Fibroblast of the aortic adventitia (primary cell): ENCODE measurements at regions not wholly inside any gene's neighbourhood (a gene's known extent, or its start where the extent isn't known, plus 50 kb on each side); places are given as distances from the start of the nearest gene placed in this dataset.

Experiments used
- DNase-seq: peaks from one replicate; pipeline ENCODE4 v3.0.0-alpha.2; 2010; ENCODE audit warnings: low read depth
- H3K4me3 ChIP-seq: 2 replicates; pipeline ENCODE4 v1.5.1; 2011; ENCODE audit warnings: low read depth, mild to moderate bottlenecking, control low read depth, low read length, moderate library complexity
- TF ChIP-seq, protein P1 (sequence below): IDR thresholded peaks from 2 replicates; pipeline ENCODE4 v1.5.1; 2011; ENCODE audit warnings: mild to moderate bottlenecking, low read length, control low read depth, inconsistent platforms; ENCODE audit not compliant: insufficient read depth

DNA sequence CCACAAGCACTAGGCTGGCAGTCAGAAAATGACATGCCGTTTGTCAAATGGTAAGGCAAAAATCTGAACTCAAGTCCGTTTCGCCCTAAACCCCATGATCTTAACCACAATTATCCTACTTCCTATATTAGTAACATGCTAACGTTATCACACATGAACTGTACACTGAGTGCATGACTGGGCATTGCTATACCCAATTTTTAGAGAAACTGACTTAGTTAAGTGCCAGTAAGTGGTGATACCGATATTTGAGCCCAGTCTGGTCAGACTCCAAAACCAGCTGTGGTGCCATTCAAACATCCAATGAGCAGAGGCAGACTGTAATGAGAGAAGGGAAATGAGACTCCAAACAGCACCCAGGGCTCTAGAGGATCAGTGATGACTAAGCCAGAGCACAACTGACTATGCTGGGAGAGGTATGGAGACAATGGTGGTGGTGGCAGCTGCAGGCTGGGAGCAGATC is 311.7 kb upstream of the PKDCC start:
- peak; percentile 81 for DNase-seq
- TF ChIP-seq, protein P1, sequence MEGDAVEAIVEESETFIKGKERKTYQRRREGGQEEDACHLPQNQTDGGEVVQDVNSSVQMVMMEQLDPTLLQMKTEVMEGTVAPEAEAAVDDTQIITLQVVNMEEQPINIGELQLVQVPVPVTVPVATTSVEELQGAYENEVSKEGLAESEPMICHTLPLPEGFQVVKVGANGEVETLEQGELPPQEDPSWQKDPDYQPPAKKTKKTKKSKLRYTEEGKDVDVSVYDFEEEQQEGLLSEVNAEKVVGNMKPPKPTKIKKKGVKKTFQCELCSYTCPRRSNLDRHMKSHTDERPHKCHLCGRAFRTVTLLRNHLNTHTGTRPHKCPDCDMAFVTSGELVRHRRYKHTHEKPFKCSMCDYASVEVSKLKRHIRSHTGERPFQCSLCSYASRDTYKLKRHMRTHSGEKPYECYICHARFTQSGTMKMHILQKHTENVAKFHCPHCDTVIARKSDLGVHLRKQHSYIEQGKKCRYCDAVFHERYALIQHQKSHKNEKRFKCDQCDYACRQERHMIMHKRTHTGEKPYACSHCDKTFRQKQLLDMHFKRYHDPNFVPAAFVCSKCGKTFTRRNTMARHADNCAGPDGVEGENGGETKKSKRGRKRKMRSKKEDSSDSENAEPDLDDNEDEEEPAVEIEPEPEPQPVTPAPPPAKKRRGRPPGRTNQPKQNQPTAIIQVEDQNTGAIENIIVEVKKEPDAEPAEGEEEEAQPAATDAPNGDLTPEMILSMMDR = no peak
- H3K4me3 ChIP-seq = no peak overlapping the region

GRCh38 chr2:41736586-41736985 is 311.2 kb upstream of the PKDCC start:
- TF ChIP-seq, protein P1 = no peak
- no peak for DNase-seq
- H3K4me3 ChIP-seq = no peak overlapping the region

DNA sequence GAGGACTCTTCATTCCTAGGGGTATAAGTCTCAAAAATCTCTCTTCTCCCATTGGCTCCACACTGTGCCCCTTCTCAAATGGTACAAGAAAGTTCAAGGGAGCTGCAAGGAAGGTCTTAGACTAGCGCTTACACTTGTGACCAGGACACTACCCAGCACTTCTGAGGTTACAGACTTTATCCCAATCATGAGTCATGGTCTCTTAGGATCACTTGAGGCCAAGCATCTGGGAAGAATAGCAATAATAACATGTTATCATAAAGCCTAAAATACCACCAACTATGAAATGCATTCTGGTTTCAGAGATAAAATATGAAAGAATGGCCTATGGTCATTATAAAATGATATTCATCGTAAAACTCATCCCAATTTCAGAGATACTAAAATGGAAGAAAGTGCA is 309.9 kb upstream of the PKDCC start:
- DNase-seq = peak; percentile 75
- H3K4me3 ChIP-seq = no peak overlapping the region
- TF ChIP-seq, protein P1 = no peak

DNA sequence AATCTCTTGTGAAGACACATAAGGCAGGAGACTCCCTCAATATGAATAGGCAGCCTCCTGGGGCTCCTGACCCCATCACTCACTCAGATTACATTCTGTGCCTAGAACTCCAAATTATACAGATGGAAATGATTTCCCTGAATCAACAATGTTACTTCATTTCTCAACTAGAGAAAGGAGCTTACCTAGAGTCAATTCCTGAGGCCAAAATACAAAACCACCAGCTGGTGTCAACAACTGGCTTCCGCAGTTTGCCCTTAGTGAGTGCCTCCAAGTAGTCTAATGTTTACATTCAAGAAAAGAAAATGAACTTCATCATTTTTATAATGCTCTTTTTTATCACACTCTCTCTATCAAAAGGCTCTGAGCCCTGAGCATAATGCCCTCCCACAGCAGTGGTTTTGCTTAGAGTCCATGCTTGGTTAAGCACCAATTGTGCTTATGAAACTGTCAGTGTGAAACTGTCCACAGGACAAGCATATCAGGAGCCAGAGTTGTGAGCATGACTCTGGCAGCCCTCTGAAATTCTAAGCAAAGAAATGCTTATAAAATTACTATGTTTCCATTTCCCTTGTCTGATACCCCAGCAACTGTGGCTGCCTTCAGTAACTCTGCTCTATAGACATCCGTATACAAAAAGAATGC is 305.7 kb upstream of the PKDCC start:
- TF ChIP-seq, protein P1 = no peak
- no peak overlapping the region for H3K4me3 ChIP-seq
- no peak for DNase-seq

DNA sequence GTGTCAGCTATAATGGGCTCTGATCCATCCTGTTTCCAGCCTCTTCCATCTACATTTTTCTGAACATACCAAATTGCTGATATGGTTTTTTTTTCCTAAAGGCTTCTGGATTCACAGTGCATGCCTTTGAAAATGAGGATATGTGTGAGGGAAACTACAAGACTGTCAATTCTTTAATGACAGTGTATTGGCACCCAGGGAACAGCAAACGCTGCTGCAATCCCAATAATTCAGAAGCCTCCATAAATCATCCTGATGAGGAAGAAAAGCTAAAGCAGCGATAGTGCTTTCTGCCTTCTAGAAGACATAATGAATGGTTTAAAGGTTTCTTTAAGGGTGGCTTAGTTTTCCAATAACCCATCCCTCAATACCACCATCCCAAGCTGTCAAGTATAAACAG is 304.5 kb upstream of the PKDCC start:
- TF ChIP-seq, protein P1 = no peak
- no peak overlapping the region for H3K4me3 ChIP-seq
- DNase-seq = no peak

DNA sequence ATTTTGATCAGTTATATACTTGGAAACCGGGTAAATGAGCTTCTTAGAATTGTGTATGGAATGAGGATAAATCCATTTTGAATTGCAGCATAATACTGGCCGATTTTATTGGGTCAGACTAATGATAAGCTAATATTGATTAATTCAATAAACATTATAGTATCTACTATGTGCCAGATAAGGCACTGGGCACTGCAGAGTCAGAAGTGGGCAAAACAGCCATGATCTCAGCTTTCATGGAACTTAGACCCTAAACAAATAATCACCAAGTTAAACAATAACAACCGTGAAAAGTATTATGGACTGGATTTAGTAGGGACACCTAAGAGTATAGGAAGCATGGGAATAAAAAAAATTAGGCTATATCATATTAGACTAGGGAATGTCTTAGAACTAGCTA is 297.0 kb upstream of the PKDCC start:
- DNase-seq = no peak
- TF ChIP-seq, protein P1 = no peak

GRCh38 chr2:41759880-41760279 is 287.9 kb upstream of the PKDCC start:
- DNase-seq = no peak
- no peak overlapping the region for H3K4me3 ChIP-seq
- TF ChIP-seq, protein P1 = no peak

More for the DNA sequence above, 297.0 kb upstream of the PKDCC start:
- no peak overlapping the region for H3K4me3 ChIP-seq
